Mesenchymal stem cell (in vitro differentiated cells and primary cell): ENCODE measurements at regions not wholly inside any gene's neighbourhood (a gene's known extent, or its start where the extent isn't known, plus 50 kb on each side); places are given as distances from the start of the nearest gene placed in this dataset.

Experiments used
- DNase-seq: peaks from one replicate; pipeline ENCODE4 v3.0.0-alpha.2; 2013
- H2AFZ ChIP-seq: one replicate; pipeline ENCODE4 v1.6.1; 2013; ENCODE audit warnings: low read depth, mild to moderate bottlenecking, control low read depth, inconsistent platforms, low read length, moderate library complexity
- H2AK5ac ChIP-seq: 2 replicates; pipeline ENCODE4 v1.6.1; 2013; ENCODE audit warnings: low read length, moderate library complexity, mild to moderate bottlenecking, inconsistent platforms; ENCODE audit not compliant: severe bottlenecking
- H2BK120ac ChIP-seq: one replicate; pipeline ENCODE4 v1.6.1; 2013; ENCODE audit warnings: low read depth, mild to moderate bottlenecking, inconsistent platforms, low read length, moderate library complexity
- H2BK12ac ChIP-seq, 2 experiments: one replicate each; pipeline ENCODE4 v1.6.1; 2013; ENCODE audit warnings: inconsistent platforms in 2 of 2, low read length in 2 of 2, mild to moderate bottlenecking in 2 of 2, moderate library complexity in 2 of 2, control low read depth in 1 of 2
- H2BK15ac ChIP-seq: one replicate; pipeline ENCODE4 v1.6.1; 2013; ENCODE audit warnings: mild to moderate bottlenecking, low read depth, inconsistent platforms; ENCODE audit not compliant: poor library complexity, severe bottlenecking
- H2BK5ac ChIP-seq: 2 replicates; pipeline ENCODE4 v1.6.1; 2013; ENCODE audit warnings: low read depth, mild to moderate bottlenecking, low read length, control low read depth, inconsistent platforms; ENCODE audit not compliant: poor library complexity, severe bottlenecking
- H3K14ac ChIP-seq, 2 experiments: one replicate each; pipeline ENCODE4 v1.6.1; 2013; ENCODE audit warnings: inconsistent platforms in 2 of 2, low read length in 2 of 2, control low read depth in 1 of 2, mild to moderate bottlenecking in 1 of 2, moderate library complexity in 1 of 2
- H3K18ac ChIP-seq, 2 experiments: one replicate each; pipeline ENCODE4 v1.6.1; 2013; ENCODE audit warnings: inconsistent platforms in 2 of 2, low read length in 2 of 2, control low read depth in 1 of 2, low read depth in 1 of 2, mild to moderate bottlenecking in 1 of 2
- H3K23ac ChIP-seq, 2 experiments: one replicate each; pipeline ENCODE4 v1.6.1; 2013; ENCODE audit warnings: inconsistent platforms in 2 of 2, low read length in 2 of 2, mild to moderate bottlenecking in 2 of 2, moderate library complexity in 2 of 2, control low read depth in 1 of 2
- H3K27ac ChIP-seq: 2 replicates; pipeline ENCODE4 v1.5.1; 2013; ENCODE audit warnings: mild to moderate bottlenecking, moderate library complexity, low read length, control low read depth, inconsistent platforms; ENCODE audit not compliant: poor library complexity, severe bottlenecking
- H3K27me3 ChIP-seq, 2 experiments: 2 replicates each; pipeline versions ENCODE4 v1.6.1 to v1.7.0; 2013; ENCODE audit warnings: low read length in 2 of 2, mild to moderate bottlenecking in 2 of 2, moderate library complexity in 2 of 2, control low read depth in 1 of 2, inconsistent platforms in 1 of 2; ENCODE audit not compliant: control insufficient read depth in 1 of 2, insufficient read depth in 1 of 2
- H3K36me3 ChIP-seq, 2 experiments: 2 replicates each; pipeline versions ENCODE4 v1.6.1 to v1.7.0; 2013; ENCODE audit warnings: low read length in 2 of 2, control low read depth in 1 of 2, inconsistent platforms in 1 of 2, low read depth in 1 of 2, mild to moderate bottlenecking in 1 of 2; ENCODE audit not compliant: insufficient read depth in 2 of 2, control insufficient read depth in 1 of 2
- H3K4ac ChIP-seq, 2 experiments: one replicate each; pipeline ENCODE4 v1.6.1; 2013; ENCODE audit warnings: inconsistent platforms in 2 of 2, low read length in 2 of 2, mild to moderate bottlenecking in 2 of 2, moderate library complexity in 2 of 2, control low read depth in 1 of 2, low read depth in 1 of 2
- H3K4me1 ChIP-seq: 2 replicates; pipeline ENCODE4 v1.6.1; 2013; ENCODE audit warnings: low read depth, low read length, control low read depth; ENCODE audit not compliant: control insufficient read depth, insufficient read depth
- H3K4me2 ChIP-seq: 2 replicates; pipeline ENCODE4 v1.6.1; 2013; ENCODE audit warnings: low read length, mild to moderate bottlenecking, inconsistent platforms; ENCODE audit not compliant: poor library complexity, severe bottlenecking
- H3K4me3 ChIP-seq, 2 experiments: 2 replicates each; pipeline versions ENCODE4 v1.5.1 to v1.7.0; 2013; ENCODE audit warnings: low read length in 2 of 2, mild to moderate bottlenecking in 2 of 2, control low read depth in 1 of 2, low read depth in 1 of 2; ENCODE audit not compliant: insufficient read depth in 1 of 2
- H3K79me1 ChIP-seq: replicated peaks from 2 replicates; pipeline ENCODE4 v1.6.1; 2013; ENCODE audit warnings: mild to moderate bottlenecking, control low read depth, low read length, inconsistent platforms; ENCODE audit not compliant: poor library complexity, severe bottlenecking
- H3K9ac ChIP-seq: 2 replicates; pipeline ENCODE4 v1.7.0; 2013; ENCODE audit warnings: mild to moderate bottlenecking, low read length, moderate library complexity
- H3K9me3 ChIP-seq: 2 replicates; pipeline ENCODE4 v1.7.0; 2013; ENCODE audit warnings: mild to moderate bottlenecking, low read length; ENCODE audit not compliant: control insufficient read depth
- H4K8ac ChIP-seq: one replicate; pipeline ENCODE4 v1.6.1; 2013; ENCODE audit warnings: inconsistent platforms, mild to moderate bottlenecking, low read length, moderate library complexity
- H4K91ac ChIP-seq: one replicate; pipeline ENCODE4 v1.6.1; 2013; ENCODE audit warnings: mild to moderate bottlenecking, low read length, inconsistent platforms
- WGBS: methylation state at CpG from one replicate; pipeline ENCODE4 v1.1.7; 2013; ENCODE audit warnings: mixed read lengths; 5-methylcytosine and 5-hydroxymethylcytosine counted together

- Histone ChIP-seq H2BK12ac (no peak overlapping the region), H3K23ac (no peak overlapping the region), H3K4me3 (no peak overlapping the region), H3K27me3 (no peaks in the 10 kb centered on the region), H2BK120ac (no peak overlapping the region), H3K9ac (no peak overlapping the region), H3K4me2 (no peak overlapping the region), H4K8ac (no peak overlapping the region), H3K4ac (no peak overlapping the region), H4K91ac (no peak overlapping the region), H2BK15ac (no peak overlapping the region), H3K4me1 (no peaks in the 10 kb centered on the region), H3K18ac (no peak overlapping the region), H3K79me1 (no peaks in the 10 kb centered on the region), H2AFZ (no peak overlapping the region), H2AK5ac (no peak overlapping the region), H3K9me3 (no peaks in the 10 kb centered on the region), H2BK5ac (no peak overlapping the region), H3K27ac (no peak overlapping the region), H3K14ac (no peak overlapping the region), H3K36me3 (no peaks in the 10 kb centered on the region)
- no CpG with 5 or more reads among the region's 1 CpG for WGBS
- no peak for DNase-seq
Observed at GRCh38 chr20:41811456-41811855, 193.3 kb upstream of the CHD6 start.

- Histone ChIP-seq H3K36me3 (no peaks in the 10 kb centered on the region), H3K9me3 (no peaks in the 10 kb centered on the region), H2BK5ac (no peak overlapping the region), H3K27ac (no peak overlapping the region), H3K27me3 (no peaks in the 10 kb centered on the region), H3K23ac (no peak overlapping the region), H2BK120ac (no peak overlapping the region), H4K8ac (no peak overlapping the region), H3K4me3 (no peak overlapping the region), H3K4me1 (no peaks in the 10 kb centered on the region), H3K18ac (no peak overlapping the region), H2AK5ac (no peak overlapping the region), H3K79me1 (no peaks in the 10 kb centered on the region), H2AFZ (no peak overlapping the region), H3K14ac (no peak overlapping the region), H3K9ac (no peak overlapping the region), H3K4me2 (no peak overlapping the region), H2BK12ac (no peak overlapping the region), H3K4ac (no peak overlapping the region), H2BK15ac (no peak overlapping the region), H4K91ac (no peak overlapping the region)
- WGBS: 43% methylated on average over 3 of the region's 3 CpGs
- no peak for DNase-seq
Observed at GRCh38 chr20:41800040-41800439, 181.9 kb upstream of the CHD6 start.

- Histone ChIP-seq H3K27me3 (no peaks in the 10 kb centered on the region), H3K27ac (no peak overlapping the region), H2AK5ac (no peak overlapping the region), H3K79me1 (no peaks in the 10 kb centered on the region), H3K23ac (no peak overlapping the region), H4K8ac (no peak overlapping the region), H4K91ac (no peak overlapping the region), H3K4me1 (no peaks in the 10 kb centered on the region), H2BK5ac (no peak overlapping the region), H2AFZ (no peak overlapping the region), H3K14ac (no peak overlapping the region), H3K36me3 (no peaks in the 10 kb centered on the region), H3K4ac (no peak overlapping the region), H2BK15ac (no peak overlapping the region), H3K4me3 (no peak overlapping the region), H3K9ac (no peak overlapping the region), H3K4me2 (no peak overlapping the region), H3K9me3 (no peaks in the 10 kb centered on the region), H2BK120ac (no peak overlapping the region), H2BK12ac (no peak overlapping the region), H3K18ac (no peak overlapping the region)
- WGBS: 56% methylated on average over 3 of the region's 3 CpGs
- DNase-seq: no peak
Observed at GRCh38 chr20:41798930-41799502, 180.8 kb upstream of the CHD6 start.

- H3K27me3 ChIP-seq: no peaks in the 10 kb centered on the region
- H4K91ac ChIP-seq: no peak overlapping the region
- no peak overlapping the region for H3K9ac ChIP-seq
- no peaks in the 10 kb centered on the region for H3K36me3 ChIP-seq
- no peak overlapping the region for H2AK5ac ChIP-seq
- H2BK15ac ChIP-seq: no peak overlapping the region
- H2BK5ac ChIP-seq: no peak overlapping the region
- H3K4me3 ChIP-seq: no peak overlapping the region
- DNase-seq: no peak
- no peak overlapping the region for H2BK12ac ChIP-seq
- no peaks in the 10 kb centered on the region for H3K4me1 ChIP-seq
- no peak overlapping the region for H3K27ac ChIP-seq
- no peak overlapping the region for H4K8ac ChIP-seq
- H2BK120ac ChIP-seq: no peak overlapping the region
- H3K14ac ChIP-seq: no peak overlapping the region
- H3K23ac ChIP-seq: no peak overlapping the region
- H3K9me3 ChIP-seq: no peaks in the 10 kb centered on the region
- H3K4ac ChIP-seq: no peak overlapping the region
- no peak overlapping the region for H3K18ac ChIP-seq
- H3K4me2 ChIP-seq: no peak overlapping the region
- no peak overlapping the region for H2AFZ ChIP-seq
- no peaks in the 10 kb centered on the region for H3K79me1 ChIP-seq
- WGBS: 69% methylated on average over 4 of the region's 4 CpGs
Observed at GRCh38 chr20:41786158-41786557, 168.0 kb upstream of the CHD6 start.
